AG10803 (cell line): ENCODE measurements at regions not wholly inside any gene's neighbourhood (a gene's known extent, or its start where the extent isn't known, plus 50 kb on each side); places are given as distances from the start of the nearest gene placed in this dataset.

Source experiments
- DNase-seq: peaks from one replicate; pipeline ENCODE4 v3.0.0; 2010; ENCODE audit warnings: low read depth
- H3K4me3 ChIP-seq: 2 replicates; pipeline ENCODE4 v1.5.1; 2011; ENCODE audit warnings: mild to moderate bottlenecking, low read length, control low read depth
- CTCF ChIP-seq: conservative IDR thresholded peaks from 2 replicates; pipeline ENCODE4 v1.5.1; 2011; ENCODE audit warnings: mild to moderate bottlenecking, low read length, control low read depth, inconsistent platforms

GRCh38 chr9:17987189-17987588 is 408.3 kb downstream of the SH3GL2 start:
- no peak for TF ChIP-seq CTCF
- DNase-seq = no peak
- H3K4me3 ChIP-seq = no peak overlapping the region

- no peak for TF ChIP-seq CTCF
- no peak for DNase-seq
- H3K4me3 ChIP-seq = no peak overlapping the region
Measured at GRCh38 chr9:17988489-17988888, 409.6 kb downstream of the SH3GL2 start.

GRCh38 chr9:17990602-17991001 is 411.7 kb downstream of the SH3GL2 start:
- no peak for TF ChIP-seq CTCF
- DNase-seq = no peak
- no peak overlapping the region for H3K4me3 ChIP-seq

- no peak overlapping the region for H3K4me3 ChIP-seq
- DNase-seq = no peak
- TF ChIP-seq CTCF = no peak
Measured at GRCh38 chr9:17993024-17993423, 414.2 kb downstream of the SH3GL2 start.

GRCh38 chr9:17994695-17995425 is 416.0 kb downstream of the SH3GL2 start:
- no peak for DNase-seq
- no peak for TF ChIP-seq CTCF

GRCh38 chr9:17996728-17997127 is 417.9 kb downstream of the SH3GL2 start:
- DNase-seq = no peak
- no peak overlapping the region for H3K4me3 ChIP-seq
- no peak for TF ChIP-seq CTCF

More at GRCh38 chr9:17994695-17995425, 416.0 kb downstream of the SH3GL2 start:
- no peak overlapping the region for H3K4me3 ChIP-seq

- TF ChIP-seq CTCF = no peak
Measured at GRCh38 chr9:18002718-18003438, 424.0 kb downstream of the SH3GL2 start.

More at GRCh38 chr9:18002718-18003438, 424.0 kb downstream of the SH3GL2 start:
- no peak overlapping the region for H3K4me3 ChIP-seq
- DNase-seq = no peak
